NCI-H526 (cell line): ENCODE measurements at regions not wholly inside any gene's neighbourhood (a gene's known extent, or its start where the extent isn't known, plus 50 kb on each side); places are given as distances from the start of the nearest gene placed in this dataset.

Experiments
- DNase-seq, 2 experiments: peaks; one replicate each; lab custom pipeline; 2025; lab: John Stamatoyannopoulos, UW

DNA sequence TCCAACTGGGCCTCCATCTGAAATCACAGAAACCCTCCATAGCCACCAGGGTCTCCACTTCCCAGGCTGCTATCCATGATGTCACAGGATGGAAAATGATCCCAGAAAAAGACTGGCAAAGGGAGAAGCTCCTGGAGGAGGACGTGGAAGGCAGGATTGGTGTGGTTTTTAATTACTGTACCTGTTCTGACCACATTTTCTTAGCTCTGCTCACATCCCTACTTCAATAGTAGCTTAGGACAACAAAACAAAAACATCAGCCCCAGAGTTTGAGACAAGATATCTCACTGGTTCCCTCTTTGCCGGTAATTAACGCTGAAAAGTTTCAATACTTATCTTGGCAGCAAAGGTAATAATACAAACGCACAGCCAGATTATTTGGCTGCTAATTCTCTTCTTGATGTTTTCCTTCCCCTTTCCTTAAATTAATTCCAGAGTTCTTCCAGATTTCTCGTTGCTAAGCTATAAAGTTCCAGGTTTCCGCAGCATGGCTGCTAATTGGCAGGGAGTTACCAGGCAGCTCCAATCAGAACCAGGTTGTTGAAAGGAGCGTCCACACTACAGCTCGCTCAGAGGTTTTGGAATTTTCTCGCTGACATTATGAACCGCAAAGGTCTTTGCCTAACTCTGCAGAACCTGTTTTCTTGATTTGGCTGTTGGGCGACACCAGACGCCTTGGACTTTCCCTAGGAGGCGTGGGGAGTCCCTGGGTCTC is 263.4 kb downstream of the MRTFB start:
- DNase-seq: no peak

DNA sequence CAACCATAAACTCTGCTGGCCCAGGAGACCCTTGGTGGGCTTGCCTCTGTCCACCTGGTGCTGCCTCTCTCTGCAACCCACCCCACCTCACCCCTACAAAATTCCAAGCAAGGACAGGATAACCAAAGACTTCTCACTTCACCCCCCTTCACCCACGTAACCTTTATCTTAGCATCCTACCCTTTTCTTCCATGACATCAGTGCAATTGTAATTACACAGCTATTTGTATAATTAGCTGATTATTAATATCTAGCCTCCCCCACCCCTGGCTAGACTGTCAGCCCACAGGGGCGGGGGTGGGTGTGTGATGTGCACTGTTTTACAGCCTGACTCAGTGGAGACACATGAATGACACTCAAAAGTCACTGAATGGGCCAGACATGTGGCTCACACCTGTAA is 262.2 kb downstream of the MRTFB start:
- no peak for DNase-seq

DNA sequence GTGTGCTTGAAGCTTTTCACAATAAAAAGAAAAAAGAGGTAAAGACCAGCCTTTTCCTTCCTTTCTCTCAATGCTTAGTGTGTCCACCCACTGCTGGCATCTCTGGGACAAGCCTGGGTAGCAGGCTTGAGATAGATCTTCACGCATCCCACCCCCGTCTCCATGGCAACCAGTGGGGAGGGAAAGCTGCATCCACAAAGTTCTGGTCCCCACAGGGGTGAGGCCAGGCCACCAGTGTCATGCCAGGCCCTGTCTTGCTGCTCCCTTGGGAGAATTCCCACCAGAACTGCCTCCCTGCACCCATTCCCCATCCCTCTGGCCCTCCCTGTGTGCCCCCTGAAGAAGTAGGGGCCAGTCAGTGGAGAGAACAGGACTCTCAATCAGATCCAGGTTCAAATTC is 259.9 kb downstream of the MRTFB start:
- DNase-seq: no peak

DNA sequence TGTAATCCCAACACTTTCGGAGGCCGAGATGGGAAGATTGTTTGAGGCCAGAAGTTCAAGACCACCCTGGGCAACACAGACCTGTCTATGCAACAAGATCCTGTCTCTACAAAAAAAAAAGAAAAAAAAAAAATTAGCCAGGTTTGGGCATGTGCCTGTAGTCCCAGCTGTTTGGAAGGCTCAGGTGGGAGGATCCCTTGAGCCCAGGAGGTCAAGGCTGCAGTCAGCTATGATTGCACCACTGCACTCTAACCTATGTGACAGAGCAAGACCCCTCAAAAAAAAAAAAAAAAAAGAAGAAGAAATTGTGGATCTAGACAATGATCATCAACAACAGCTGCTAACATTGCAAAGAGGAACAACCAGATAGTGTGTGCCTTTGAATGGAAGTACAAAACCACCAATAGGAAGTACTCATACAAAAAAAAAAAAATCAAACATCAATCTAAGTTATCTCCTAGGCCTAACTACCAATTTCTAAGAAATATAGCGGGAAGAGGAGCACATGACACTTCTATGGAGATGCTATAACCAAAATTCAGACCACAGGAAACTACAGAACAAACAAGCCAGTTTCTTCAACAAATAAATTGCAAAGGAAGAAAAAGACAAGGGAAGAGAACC is 258.7 kb downstream of the MRTFB start:
- no peak for DNase-seq

DNA sequence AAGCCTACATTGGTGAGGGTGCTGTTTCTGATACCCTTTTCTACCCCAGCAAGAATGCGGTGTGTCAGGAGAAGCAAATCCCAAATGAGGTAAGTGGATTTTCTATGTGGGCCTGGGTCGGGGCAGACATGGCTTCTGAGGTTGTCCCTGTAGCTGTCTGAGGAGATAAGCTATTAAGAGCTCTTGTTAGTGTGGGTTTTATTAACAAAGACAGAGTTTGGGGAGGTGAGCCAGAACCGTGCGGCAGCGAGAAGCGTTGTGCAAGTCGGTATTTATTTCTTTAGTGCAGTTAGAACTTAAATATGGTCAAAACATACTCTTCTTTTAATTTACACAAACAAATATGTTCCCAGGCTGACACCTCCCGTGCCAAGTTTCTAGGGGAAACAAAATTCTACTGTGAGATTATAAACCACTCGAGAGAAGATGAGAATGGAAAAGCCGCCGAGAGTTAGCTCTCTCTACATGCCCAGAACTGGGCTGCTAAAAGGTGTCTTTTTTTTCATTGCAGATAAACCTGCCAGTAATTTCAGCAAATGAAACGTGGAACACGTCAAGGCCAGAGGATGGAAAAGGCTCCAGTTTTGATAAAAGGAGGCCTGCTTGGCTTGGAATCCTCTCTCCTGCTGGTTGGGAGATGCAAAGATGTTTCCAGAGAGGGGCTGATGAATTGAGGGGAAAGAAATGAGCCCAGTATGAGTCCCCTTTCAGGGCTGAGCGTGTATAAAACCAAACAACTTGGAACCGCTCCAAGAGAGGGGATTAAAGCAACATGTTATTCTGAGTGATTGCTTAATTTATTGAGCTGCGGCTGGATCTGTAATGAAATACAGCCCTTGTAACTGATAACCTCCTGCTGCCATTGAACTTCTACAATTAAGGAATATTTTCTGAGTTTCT is 254.6 kb downstream of the MRTFB start:
- DNase-seq: no peak

DNA sequence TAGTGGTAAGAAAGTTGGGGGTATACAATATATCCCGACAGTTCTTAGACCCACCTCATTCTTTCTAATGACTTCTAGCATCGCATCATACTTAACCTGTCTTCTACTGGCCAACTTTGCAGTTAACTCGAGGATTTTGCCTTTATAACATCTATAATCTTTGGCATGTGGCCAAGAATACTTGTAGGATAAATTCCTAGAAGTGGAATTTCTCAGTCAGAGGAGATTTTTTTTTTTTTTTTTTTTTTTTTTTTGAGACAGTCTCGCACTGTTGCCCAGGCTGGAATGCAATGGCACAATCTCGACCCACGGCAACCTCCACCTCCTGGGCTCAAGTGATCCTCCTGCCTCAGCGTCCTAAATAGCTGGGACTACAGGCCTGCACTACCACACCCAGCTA is 253.5 kb downstream of the MRTFB start:
- DNase-seq: no peak

DNA sequence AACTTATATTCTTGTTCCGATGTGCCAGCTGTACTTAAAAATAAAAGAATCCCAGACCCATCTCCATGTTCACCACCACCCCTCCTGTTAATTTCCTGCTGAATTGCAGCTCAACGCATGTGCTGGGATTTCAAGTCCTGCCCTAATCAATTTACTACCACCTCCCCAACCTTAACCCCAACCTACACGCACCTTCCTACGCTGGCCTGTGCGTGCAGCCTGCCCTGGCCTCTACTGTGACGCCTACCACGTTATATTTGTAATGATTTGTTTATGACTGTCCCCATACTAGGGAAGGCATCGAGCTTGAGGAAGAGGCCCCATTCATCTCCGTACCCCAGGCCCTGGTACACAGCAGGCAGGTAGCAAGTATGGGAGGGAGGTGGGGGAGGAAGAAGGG is 251.1 kb downstream of the MRTFB start:
- DNase-seq: no peak

DNA sequence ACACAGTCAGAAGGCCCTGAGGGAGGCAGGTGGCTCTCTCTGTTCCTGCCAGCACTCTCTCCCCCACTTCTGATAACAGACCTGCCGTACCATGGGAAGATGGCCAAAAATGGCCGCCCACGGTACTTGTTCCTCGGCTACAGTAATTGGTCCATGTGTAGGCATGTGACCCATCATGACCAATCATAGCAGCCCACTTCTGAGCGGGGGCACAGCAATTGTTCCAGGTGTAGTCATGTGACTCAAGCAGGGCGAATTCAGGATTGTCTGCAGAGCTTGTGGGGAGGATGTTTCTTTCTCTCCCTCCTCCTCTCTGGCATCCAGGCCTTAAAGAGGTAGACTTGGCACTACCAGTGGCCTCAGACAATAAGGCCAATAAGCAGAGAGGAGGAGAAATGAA is 250.4 kb downstream of the MRTFB start:
- no peak for DNase-seq

DNA sequence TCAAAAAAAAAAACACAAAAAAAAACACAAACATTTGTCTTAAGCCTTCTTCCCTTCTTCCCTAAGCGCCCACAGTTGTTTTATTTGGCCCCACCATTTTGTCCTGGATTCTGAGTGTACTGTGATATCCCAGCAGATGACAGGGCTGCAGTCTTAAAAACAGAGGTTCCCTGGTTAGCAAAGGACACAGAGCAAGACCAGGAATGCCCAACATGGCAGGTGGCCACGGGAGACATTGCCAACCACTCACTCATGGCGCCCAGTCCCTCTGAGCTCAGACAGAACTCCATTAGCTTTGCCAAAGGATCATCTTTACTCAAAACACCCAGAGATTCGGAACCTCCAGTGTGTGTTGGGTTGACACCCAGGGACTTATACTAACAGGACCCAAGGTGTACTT is 249.3 kb downstream of the MRTFB start:
- no peak for DNase-seq
